ENCODE measurements at regions not wholly inside any gene's neighbourhood (a gene's known extent, or its start where the extent isn't known, plus 50 kb on each side); places are given as distances from the start of the nearest gene placed in this dataset.
"Not testable (repeated sequence)": the region's sequence is repeated elsewhere in the genome, so short reads cannot be mapped to it uniquely, and the experiment has no call there.

DNA sequence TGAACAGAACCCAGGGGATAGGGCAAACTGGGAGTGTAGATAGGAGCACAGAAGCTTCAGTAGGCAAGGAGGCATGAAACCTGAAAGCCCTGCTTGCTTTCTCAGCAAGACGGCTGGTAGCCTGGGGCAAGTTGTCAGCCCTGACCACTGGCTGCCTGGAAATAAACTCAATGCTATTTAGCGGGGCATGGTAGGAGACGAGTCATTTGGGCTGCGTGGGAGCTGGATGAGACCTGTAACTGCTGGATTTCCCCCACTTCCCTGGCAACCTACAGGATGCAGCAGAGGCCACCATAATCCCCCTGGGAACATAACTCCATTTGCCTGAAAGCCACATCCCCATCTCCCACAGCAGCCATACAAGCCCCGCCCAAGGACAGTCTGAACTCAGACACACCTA, 332.6 kb upstream of the TBX18 start:
- DNase-seq (ENCODE audit: low read depth in 2 of 3, low spot score in 1 of 3), result no peak

DNA sequence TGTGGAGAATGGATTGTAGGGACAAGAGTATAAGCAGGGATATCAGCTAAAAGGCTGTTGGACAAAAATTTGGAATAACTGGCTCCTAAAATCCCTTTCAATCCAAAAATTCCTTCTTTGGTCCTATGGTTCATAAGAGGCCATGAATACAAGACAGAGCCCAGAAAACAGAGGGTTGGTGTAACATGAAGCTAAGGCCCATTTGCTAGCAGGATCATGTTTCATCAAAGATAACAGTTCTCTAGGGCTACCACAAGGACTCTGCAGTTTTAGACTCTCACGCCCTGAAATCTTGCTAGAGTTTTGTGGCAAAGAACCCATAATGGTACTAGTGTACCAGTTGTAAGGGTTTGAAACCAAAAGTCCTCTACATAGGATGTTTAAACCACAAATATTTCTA, 327.8 kb upstream of the TBX18 start:
- no peak for DNase-seq (ENCODE audit: low read depth in 2 of 3, low spot score in 1 of 3)

DNA sequence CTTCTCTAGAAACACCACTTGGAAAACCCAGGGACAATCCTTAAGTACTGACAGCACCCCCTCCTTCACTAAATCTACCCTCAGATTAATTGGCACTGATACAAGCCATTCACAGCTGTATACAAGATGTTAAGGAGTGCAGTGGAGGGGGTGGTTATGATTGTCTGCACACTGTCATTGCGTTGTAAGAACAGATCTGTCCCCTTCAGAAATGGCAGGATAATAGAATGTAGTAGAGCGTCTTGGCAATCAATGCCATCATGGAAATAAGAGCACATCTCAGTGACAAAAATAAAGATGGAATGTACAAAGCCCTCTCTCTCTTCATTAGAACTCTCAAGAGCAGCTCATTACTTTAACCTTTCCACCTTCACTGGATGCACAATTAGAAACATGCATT, 324.9 kb upstream of the TBX18 start:
- no peak for DNase-seq (ENCODE audit: low read depth in 2 of 3, low spot score in 1 of 3)

DNA sequence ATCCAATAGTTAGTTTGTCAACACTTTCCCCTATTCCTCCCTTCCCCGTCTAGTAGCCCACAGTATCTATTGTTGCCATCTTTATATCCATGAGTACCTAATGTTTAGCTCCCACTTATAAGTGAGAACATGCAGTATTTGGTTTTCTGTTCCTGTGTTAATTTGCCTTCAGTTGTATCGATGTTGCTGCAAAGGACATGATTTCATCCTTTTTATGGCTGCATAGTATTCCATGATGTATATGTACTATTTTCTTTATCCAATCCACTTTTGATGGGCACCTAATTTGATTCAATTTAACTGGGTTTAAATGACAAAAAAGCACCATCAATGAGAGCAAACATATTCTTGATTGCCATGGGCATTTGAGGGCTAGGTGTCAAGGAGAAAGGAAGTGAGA, 321.5 kb upstream of the TBX18 start:
- no peak for DNase-seq (ENCODE audit: low read depth in 2 of 3, low spot score in 1 of 3)

DNA sequence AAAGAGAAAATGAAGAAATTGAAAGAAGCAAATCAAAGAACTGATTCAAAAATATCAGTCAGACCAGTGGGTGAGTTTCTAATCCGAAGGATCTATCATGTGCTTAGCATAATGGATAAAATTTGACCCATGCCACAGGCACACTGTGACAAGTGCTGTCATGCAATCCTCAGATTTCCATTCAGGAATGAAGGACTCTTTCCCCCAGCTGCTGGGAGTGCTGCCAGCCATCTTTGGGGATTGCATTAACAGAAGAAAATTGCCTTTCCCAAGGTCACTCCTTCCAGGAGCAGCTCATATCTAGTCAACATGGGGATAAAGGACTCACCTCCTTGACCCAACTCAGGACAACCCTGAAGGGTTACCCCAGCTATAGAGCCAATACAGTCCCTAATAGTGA, 316.7 kb upstream of the TBX18 start:
- DNase-seq (ENCODE audit: low read depth in 2 of 3, low spot score in 1 of 3), result no peak

DNA sequence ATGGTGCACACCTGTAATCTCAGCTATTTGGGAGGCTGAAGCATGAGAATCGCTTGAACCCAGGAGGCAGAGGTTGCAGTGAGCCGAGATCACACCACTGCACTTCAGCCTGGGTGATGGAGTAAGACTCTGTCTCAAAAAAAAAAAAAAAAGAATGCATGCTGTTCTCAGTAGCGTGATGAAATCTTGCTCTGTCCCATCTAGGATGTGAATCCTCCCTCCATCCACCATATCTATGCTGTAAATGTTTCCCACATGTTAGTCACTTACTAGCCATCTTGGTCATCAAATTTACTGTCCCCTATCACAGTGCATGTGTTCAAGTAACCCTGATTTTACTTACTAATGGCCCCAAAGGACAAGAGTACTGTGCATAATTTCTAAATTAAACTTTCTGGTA, 315.4 kb upstream of the TBX18 start:
- DNase-seq (ENCODE audit: low read depth in 2 of 3, low spot score in 1 of 3), result no peak

DNA sequence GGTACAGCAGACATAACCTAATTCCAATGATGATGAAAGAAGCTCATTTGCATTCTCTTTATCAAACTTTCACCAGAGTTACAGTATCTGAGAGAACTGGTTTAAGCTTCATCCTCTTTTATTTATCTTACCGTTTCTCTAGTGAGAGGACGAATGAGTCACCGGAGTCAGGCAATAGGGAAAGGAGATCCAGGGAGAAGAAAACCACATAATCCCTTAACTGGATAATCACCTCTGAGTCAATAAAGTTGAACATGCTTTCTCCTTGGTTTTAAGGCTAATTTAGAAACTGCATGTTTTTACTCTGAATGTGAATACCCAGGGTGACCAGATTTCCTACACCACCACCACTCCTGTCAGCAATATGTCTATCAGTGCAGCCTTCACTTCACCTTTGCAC, 313.7 kb upstream of the TBX18 start:
- DNase-seq (ENCODE audit: low read depth in 2 of 3, low spot score in 1 of 3), result no peak

DNA sequence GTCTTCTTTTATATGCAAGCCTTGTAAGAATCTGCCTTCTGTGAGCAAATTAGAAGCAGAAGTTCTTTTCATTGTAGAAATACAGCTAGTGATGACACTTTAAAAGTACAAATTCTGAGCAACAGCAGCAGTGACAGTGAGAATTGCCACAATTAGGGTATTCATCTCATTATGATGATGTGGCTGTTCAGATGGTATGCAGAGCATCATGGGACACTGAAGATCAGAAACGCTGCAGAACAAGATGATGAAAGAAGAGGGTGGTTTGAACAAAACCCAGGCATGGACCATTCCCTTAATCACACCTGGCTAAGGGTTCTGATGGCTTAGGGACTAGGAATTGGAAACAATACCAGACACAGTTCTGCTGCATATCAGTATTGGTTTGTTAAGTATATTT, 312.7 kb upstream of the TBX18 start:
- no peak for DNase-seq (ENCODE audit: low read depth in 2 of 3, low spot score in 1 of 3)

DNA sequence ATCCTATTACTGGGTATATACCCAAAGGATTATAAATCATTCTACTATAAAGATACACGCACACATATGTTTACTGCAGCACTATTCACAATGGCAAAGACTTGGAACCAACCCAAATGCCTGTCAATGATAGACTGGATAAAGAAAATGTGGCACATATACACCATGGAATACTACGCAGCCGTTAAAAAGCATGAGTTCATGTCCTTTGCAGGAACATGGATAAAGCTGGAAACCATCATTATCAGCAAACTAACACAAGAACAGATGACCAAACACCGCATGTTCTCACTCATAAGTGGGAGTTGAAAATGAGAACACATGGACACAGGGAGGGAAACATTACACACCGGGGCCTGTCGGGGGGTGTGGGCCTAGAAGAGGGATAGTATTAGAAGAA, 307.4 kb upstream of the TBX18 start:
- not testable (repeated sequence) for DNase-seq (ENCODE audit: low read depth in 2 of 3, low spot score in 1 of 3)

DNA sequence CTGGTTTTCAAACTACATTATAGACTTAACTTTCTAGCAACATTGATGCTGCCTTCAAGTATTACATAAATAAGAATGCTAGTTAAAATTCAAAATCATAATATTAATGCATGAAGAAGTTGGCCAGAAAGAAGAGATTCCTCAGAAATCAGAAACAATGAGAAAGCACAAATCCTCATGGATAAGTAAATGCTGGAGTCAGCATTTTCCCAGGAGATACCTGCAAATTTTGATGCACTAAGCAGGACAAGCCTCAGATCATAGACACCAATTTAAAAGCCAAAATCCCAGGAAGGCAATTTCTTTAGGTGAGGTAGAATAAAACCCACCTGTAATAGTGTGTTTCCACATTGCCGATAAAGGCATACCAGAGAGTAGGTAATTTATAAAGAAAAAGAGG, 305.2 kb upstream of the TBX18 start:
- no peak for DNase-seq (ENCODE audit: low read depth in 2 of 3, low spot score in 1 of 3)

DNA sequence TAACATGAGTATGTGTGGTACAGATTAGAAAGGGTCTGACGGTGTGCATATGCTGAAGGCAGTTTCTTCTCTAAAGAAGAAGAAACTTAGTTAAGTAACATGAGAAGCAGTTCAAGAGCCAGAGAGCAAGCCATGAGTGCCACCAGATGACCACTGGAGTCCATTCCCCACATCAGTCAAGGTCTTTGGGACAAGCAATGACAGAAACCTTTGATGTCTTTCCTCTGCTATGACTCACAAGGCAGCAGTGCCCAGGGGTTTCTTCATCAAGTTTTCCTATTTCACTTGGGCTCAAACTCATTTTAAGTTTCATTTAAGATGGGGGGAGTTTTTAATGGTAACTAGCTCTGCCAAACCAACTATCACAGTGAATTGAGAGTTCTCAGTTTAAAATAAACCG, 303.8 kb upstream of the TBX18 start:
- DNase-seq (ENCODE audit: low read depth in 2 of 3, low spot score in 1 of 3), result no peak

DNA sequence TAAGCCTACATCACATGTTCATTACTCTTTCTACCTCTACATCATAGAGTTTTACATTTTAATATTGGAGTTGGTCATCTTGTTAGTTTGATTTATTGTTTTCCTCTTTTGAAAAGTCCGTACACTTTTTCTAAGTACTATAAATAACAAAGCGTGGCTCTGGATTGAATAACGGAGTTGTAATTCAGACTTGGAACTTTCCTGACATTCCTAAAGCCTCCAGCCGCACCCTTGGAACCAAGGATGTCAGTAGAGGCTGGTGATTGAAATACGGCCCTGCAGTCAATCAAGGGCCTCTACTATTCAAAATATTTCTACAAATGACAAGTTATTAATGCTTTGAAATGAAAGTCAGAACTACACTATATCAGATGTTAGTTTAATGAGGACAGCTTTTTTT, 301.9 kb upstream of the TBX18 start:
- DNase-seq (ENCODE audit: low read depth in 2 of 3, low spot score in 1 of 3), result no peak

DNA sequence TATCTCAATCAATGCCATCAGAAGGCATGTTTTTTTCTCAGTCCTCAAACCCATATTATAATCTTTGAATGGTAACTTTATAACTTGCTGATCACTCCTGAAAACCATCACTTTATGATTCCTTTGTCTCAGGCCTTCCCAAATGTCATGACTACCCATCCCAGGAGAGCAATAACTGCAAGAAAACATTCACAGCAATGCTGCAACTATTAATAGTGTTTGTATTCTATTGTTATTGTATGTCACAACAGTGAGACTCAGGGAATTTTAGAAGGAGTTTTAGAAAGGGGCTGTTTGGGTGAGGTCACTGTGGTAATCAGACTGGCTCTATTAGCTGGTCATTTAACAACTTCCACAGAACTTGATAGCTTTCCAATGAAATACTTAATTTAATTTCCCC, 301.4 kb upstream of the TBX18 start:
- no peak for DNase-seq (ENCODE audit: low read depth in 2 of 3, low spot score in 1 of 3)

DNA sequence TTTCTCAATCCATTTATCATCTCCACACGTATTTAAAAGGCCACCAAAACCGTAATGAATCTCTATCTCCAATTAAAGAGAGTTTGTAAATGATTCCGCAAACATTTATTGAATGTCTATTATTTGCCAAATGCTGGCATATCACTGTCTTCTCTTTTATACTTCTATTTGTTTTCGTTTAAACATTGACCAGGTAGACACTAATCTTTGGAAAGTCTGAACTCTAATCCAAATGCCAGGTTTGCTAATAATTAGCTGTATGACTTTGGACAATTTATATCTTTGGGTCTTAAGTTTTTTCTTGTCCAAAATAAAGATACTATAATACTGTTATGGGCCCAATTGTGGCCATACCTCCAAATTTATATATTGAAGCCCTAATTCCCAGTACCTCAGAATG, 299.2 kb upstream of the TBX18 start:
- no peak for DNase-seq (ENCODE audit: low read depth in 2 of 3, low spot score in 1 of 3)

DNA sequence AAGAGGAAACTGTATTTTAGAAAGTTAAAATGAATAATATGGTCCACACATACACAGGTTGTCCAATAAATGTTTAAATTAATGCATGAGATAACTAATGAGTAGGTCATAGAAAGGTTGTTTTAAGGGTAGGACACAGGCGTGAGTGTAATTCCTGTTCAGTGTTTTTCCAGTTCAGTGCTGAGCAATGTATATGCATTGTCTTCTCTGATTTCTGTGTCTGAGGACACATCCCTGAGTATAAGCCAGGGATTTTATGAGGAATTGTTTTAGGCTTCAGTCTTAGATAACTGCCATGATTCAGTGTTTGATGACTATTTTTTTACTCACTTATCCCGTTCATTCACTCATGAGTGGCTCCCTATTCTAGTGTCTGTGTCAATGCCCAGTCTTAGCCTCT, 298.5 kb upstream of the TBX18 start:
- no peak for DNase-seq (ENCODE audit: low read depth in 2 of 3, low spot score in 1 of 3)

DNA sequence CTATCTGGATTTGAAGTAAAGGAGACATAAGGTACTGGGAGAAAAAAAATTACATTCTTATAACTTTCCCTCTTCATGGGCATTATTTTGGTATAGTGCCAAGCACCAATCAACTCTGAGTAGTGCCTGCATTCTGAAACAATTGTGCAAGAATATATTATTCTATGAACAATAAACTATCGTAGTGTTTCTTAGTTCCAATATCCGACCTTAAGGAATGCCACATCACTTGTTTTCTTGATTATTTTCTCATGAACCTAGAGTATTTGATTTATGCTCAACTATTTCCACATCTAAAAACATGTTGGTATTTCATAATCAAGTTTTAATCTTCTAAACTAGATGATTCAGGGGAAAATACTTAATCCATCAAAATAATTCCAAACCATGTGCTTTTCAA, 294.4 kb upstream of the TBX18 start:
- no peak for DNase-seq (ENCODE audit: low read depth in 2 of 3, low spot score in 1 of 3)

DNA sequence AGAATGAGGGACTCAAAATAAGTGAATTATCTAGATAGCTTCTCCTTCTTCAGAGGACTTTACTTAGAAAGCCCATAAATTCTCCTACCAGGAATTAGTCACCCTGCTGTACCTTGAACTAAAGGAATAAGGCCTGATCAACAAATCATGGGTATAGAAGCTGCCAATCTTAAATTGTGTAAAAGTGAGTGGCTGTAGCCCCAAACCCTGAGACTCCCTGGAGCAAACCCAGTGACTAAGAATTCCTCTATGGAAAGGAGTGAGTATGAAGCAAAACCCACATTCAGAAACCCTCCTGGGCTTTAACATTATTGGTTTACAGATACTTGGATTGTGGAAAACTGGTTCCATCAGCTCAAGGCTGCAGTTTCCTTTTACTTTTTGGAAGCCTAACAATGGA, 285.8 kb upstream of the TBX18 start:
- no peak for DNase-seq (ENCODE audit: low read depth in 2 of 3, low spot score in 1 of 3)

DNA sequence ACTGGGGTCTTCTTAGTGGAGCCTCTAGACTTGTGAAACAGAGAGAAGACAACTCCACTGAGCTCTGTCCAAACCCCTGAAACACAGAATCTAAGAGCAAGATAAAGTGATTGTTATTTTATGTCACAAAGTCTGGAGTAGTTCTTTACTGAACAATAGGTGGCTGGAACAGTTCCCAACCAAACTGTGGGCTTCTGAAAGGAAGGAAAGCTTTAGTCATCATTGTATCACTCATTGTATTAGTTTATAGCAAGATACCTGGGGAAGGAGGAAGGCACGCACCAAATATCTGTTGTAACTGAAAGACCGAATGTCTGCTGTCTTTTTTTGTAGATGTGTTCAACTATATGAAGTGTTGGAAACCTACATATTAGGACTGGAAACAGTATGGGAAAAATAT, 284.9 kb upstream of the TBX18 start:
- no peak for DNase-seq (ENCODE audit: low read depth in 2 of 3, low spot score in 1 of 3)

DNA sequence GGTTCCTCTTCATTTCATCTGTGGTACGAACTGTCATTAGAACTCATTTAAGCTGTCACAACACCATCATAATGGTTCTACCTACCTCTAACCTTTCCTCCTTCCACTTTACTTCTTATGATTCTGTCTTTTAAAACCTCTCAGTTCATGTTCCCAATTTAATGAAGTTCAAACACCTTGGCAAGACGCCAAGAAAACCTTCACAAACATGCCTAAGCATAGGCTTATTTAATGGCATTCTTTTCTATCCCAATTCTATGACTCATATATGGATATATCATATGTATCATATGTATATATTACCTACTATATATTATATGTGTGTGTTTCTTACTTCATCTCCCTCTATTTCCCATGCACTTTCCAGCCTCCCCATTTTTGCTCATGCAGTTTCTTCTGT, 283.4 kb upstream of the TBX18 start:
- DNase-seq (ENCODE audit: low read depth in 2 of 3, low spot score in 1 of 3), result no peak

DNA sequence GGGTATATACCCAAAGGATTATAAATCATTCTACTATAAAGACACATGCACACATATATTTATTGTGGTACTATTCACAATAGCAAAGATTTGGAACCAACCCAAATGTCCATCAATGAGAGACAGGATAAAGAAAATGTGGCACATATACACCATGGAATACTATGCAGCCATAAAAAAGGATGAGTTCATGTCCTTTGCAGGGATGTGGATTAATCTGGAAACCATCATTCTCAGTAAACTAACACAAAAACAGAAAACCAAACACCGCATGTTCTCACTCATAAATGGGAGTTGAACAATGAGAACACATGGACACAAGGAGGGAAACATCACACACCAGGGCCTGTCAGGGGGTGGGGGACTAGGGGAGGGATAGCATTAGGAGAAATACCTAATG, 281.4 kb upstream of the TBX18 start:
- not testable (repeated sequence) for DNase-seq (ENCODE audit: low read depth in 2 of 3, low spot score in 1 of 3)

DNA sequence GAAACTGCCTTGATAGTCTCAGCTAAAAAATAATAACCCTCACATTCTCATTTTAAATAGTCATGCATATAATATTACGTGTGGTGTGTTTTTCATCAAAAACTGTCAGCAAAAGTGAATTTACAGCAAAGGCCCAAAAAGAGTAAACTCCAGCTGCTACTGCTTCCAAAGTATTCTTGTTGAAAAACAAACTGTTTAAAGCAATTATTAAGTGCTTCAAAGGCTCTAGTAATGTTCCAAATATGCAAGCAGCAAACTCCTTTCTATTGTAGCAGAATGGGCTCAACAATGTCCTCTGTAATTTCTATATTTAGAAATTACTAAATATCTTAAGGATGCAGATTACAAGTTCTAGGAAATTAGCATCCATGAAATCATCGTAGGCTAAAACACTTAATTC, 280.0 kb upstream of the TBX18 start:
- no peak for DNase-seq (ENCODE audit: low read depth in 2 of 3, low spot score in 1 of 3)

DNA sequence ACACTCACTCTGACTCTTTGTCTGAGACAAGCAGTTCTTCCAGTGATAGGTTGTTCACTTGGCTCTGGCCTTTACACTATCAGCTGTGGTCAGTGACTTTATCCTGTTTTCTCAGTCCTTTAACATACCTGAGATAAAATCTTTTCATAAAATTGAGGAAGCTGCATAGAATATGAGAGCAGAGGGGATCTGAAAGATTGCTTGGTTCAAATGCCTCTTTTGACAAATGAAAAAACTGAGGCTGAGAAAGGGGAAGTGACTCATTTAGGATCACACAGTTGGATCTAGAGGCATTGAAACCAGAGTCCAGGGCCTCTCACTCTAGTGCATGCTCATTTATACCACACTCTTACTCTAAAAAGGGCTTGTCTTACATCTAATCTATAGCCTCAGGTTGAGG, 277.0 kb upstream of the TBX18 start:
- DNase-seq (ENCODE audit: low read depth in 2 of 3, low spot score in 1 of 3), result no peak

DNA sequence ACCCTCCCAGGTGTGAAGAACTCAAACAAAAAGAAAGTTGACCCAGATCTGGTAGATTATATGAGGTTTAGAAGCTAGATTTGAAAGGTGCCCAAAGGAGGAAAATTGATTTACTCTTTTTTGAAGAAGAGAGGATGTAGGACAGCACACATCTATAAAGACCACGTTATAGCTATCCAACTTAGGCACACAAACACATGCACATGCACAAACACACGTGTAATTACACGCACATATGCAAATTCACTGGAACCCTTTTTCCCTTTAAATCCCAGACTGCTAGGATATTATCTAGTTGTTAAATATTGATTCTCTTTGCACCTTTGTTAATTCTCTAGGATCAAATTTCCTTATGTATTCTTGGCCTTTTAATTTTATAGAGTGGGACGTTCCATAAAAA, 272.8 kb upstream of the TBX18 start:
- no peak for DNase-seq (ENCODE audit: low read depth in 2 of 3, low spot score in 1 of 3)

DNA sequence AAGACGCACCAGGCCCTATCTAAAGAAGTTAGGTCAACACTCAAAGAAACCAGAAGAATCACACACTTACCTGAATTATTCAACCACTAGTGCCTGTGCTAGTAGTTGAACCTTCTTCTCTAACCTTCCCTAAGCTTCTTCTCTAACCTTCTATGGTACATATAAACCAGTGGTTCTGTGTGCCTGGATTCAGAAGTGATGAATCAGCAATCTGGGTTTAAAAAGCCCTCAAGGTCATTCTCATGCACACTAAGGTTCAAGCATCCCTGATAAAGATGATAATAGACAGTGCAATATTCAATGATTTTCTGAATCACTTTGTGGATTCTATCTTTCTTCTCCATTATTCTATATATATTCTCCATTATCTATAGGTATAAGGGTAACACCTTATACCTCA, 271.4 kb upstream of the TBX18 start:
- no peak for DNase-seq (ENCODE audit: low read depth in 2 of 3, low spot score in 1 of 3)

DNA sequence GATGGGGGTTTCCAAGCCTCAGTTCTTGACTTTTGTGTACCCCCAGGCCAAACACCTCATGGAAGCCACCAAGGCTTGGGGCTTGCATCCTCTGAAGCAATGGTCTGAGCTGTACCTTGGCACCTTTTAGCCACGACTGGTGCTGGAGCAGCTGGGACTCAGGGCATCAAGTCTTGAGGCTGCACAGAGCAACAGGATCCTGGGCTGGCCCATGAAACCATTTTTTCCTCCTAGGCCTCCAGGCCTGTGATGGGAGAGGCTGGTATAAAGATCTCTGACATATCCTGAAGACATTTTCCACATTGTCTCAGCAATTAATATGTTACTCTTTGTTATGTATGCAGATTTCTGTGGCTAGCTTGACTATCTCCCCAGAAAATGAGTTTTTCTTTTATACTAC, 269.1 kb upstream of the TBX18 start:
- DNase-seq (ENCODE audit: low read depth in 2 of 3, low spot score in 1 of 3), result no peak
